Astrocyte (in vitro differentiated cells and primary cell): ENCODE measurements at regions not wholly inside any gene's neighbourhood (a gene's known extent, or its start where the extent isn't known, plus 50 kb on each side); places are given as distances from the start of the nearest gene placed in this dataset.

ENCODE experiments used
- EZH2 ChIP-seq: IDR thresholded peaks from 2 replicates; pipeline ENCODE4 v1.6.1; 2012; ENCODE audit warnings: mild to moderate bottlenecking, low read length, inconsistent platforms; ENCODE audit not compliant: insufficient read depth
- TF ChIP-seq, protein P1 (sequence below): IDR thresholded peaks from 2 replicates; pipeline ENCODE4 v1.5.1; 2011; ENCODE audit warnings: low read depth, mild to moderate bottlenecking, inconsistent platforms, low read length, moderate library complexity; ENCODE audit not compliant: insufficient read depth

DNA sequence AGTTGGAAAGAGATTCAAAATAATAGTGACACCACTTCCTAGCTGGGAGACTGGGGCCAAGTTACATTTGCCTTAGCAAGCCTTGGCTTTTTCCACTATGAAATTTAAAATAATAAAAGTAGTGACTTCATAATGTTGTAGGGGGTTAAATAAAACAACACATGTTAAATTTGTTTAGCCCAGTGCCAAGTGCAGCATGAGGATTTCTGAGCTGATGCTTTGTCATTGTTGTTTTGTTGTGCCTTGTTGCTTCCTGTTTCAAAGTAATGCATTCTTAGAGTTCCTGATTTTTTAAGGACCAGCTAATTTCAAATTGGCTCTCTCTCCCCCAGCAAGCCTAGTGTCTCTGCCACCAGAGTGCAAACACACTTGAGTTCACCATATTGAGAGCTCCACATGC is 270.7 kb upstream of the PAPPA start:
- TF ChIP-seq, protein P1, sequence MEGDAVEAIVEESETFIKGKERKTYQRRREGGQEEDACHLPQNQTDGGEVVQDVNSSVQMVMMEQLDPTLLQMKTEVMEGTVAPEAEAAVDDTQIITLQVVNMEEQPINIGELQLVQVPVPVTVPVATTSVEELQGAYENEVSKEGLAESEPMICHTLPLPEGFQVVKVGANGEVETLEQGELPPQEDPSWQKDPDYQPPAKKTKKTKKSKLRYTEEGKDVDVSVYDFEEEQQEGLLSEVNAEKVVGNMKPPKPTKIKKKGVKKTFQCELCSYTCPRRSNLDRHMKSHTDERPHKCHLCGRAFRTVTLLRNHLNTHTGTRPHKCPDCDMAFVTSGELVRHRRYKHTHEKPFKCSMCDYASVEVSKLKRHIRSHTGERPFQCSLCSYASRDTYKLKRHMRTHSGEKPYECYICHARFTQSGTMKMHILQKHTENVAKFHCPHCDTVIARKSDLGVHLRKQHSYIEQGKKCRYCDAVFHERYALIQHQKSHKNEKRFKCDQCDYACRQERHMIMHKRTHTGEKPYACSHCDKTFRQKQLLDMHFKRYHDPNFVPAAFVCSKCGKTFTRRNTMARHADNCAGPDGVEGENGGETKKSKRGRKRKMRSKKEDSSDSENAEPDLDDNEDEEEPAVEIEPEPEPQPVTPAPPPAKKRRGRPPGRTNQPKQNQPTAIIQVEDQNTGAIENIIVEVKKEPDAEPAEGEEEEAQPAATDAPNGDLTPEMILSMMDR = no peak
- TF ChIP-seq EZH2 = no peak
